ENCODE measurements at regions not wholly inside any gene's neighbourhood (a gene's known extent, or its start where the extent isn't known, plus 50 kb on each side); places are given as distances from the start of the nearest gene placed in this dataset.

DNA sequence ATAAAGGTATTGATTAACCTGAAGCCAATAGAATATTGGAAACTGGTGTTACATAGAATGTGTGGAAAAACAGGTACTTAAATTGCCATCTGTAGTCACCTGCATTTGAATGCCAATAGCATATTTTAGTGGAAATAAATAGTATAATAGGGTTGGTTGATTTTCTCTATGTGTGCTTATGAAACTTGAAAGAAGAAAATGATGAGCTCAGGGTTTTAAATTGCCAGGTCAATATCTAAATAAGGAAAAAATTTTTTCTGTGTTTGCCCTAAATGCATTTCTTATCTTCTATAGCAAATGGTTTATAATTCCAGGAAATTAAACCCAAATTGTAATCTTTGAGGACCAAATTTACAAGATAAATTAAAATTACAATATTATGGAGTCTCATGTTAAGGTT, 626.6 kb downstream of the CDH8 start:
- no peak for DNase-seq
- no peaks in the 10 kb centered on the region for H3K9me3 ChIP-seq
- H3K36me3 ChIP-seq: no peaks in the 10 kb centered on the region
- intact Hi-C loops (cut with DNase I): no loop called here
- TF ChIP-seq POLR2A (IDR thresholded peaks at IDR 0.05): no peak
- TF ChIP-seq CTCF (IDR thresholded peaks at IDR 0.05): no peak
- no peaks in the 10 kb centered on the region for H3K4me1 ChIP-seq
- no peaks in the 10 kb centered on the region for H3K27me3 ChIP-seq
- H3K27ac ChIP-seq: no peak overlapping the region
- H3K4me3 ChIP-seq (replicated peaks in 1 of 3): no peak overlapping the region

GRCh38 chr16:61403386-61403785, 632.9 kb downstream of the CDH8 start:
- intact Hi-C loops (cut with DNase I): no loop called here
- H3K9me3 ChIP-seq: no peaks in the 10 kb centered on the region
- TF ChIP-seq CTCF (IDR thresholded peaks at IDR 0.05) (no peak), POLR2A (IDR thresholded peaks at IDR 0.05) (no peak)
- no peaks in the 10 kb centered on the region for H3K36me3 ChIP-seq
- DNase-seq: no peak
- no peaks in the 10 kb centered on the region for H3K4me1 ChIP-seq
- WGBS, 2 donors: 84 to 87% methylated on average over 4 of the region's 4 CpGs
- H3K27ac ChIP-seq: no peak overlapping the region
- no peak overlapping the region for H3K4me3 ChIP-seq (replicated peaks in 1 of 3)
- H3K27me3 ChIP-seq: no peaks in the 10 kb centered on the region

DNA sequence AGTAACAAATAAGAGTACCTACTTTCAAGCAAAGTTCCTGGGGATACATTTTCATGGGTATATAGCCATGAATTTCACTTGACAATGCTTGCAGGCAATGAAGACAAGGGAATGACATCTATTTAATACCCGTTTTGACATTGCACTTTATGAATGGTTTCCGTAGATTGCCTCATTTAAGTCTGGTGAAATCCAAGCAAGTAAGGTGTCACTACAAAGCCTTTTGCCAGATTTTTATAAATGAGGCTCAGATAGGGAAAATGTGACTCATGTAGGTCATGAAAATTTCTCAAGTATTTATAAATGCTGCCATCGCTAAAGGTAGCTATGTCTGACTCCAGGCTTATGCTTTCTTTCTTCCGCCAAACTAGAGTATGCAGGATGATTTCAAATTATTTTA, 644.3 kb downstream of the CDH8 start:
- intact Hi-C loops (cut with DNase I): no loop called here
- TF ChIP-seq POLR2A (IDR thresholded peaks at IDR 0.05): no peak
- TF ChIP-seq CTCF (IDR thresholded peaks at IDR 0.05): no peak
- H3K4me3 ChIP-seq (replicated peaks in 1 of 3): no peak overlapping the region
- no peaks in the 10 kb centered on the region for H3K4me1 ChIP-seq
- no peak overlapping the region for H3K27ac ChIP-seq
- no peaks in the 10 kb centered on the region for H3K9me3 ChIP-seq
- no peaks in the 10 kb centered on the region for H3K27me3 ChIP-seq
- DNase-seq: no peak
- H3K36me3 ChIP-seq: no peaks in the 10 kb centered on the region
- 86 to 89% methylated on average over 4 of the region's 4 CpGs for WGBS, 2 donors

DNA sequence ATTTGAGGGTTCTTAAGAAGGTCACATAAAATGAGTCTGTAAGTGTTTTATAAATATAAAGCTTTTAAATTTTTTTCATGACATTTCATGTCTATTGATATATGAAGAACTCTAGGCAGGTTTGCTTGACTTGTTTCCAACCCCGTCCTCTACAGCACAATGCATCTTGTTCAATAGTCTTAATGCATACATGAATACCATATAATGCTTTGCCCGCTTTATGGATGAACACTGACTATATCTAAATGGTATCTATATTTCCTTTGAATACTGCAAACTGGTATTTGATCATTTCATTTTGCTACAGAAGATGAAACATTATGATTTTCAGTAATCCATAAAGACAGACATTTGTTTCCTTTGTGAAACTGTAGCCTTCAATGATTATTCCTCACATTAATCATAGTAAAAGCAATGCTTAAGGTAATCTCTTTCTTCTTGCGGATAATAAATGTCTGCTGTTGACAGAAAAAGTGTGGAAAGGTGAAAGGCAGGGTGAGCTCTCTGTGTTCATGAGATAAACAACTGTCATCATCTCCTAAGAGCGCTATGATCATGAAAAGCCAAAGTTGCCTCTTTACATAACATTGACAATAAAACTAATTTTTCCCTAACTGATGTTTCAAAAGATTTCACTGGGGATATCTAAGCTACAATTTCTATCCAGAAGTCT, 645.1 kb downstream of the CDH8 start:
- Histone ChIP-seq H3K27ac (no peak overlapping the region), H3K4me1 (no peaks in the 10 kb centered on the region), H3K4me3 (replicated peaks in 1 of 3) (no peak overlapping the region), H3K27me3 (no peaks in the 10 kb centered on the region), H3K36me3 (no peaks in the 10 kb centered on the region), H3K9me3 (no peaks in the 10 kb centered on the region)
- 91 to 93% methylated on average over 4 of the region's 4 CpGs for WGBS, 2 donors
- DNase-seq: no peak
- TF ChIP-seq POLR2A (IDR thresholded peaks at IDR 0.05): no peak
- TF ChIP-seq CTCF (IDR thresholded peaks at IDR 0.05): no peak
- intact Hi-C loops (cut with DNase I): no loop called here

DNA sequence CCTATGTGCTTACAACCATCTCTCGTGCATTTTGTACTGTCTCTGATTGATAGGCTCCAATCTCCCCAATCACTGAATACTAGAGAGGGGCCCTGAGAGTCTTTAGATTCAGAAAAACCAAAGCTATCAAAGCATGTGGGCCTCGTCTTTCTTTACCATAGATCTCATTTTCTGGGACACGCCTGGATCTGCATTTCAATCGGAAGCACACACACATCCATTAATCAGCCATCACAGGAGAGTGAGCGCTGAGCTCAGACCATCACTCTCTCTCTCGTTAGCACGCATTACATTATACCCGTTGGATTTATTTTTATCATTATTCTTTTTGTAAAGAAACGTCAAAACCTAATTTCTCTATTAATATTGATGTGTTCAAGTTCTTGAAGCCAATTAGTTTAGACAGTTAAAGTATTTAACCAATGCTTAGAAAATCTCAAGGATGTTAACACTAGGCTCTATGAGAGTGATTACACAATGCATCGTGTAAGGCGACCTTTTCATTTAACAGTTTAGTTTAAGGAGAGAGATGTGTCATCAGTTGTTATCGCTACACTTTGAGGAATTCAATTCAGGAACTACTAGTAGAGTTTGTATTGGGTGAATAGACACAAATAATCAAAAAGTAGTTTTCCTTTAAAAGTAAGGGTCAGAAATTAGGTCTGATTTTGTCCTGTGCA, 650.7 kb downstream of the CDH8 start:
- WGBS, 2 donors: 88 to 91% methylated on average over 12 of the region's 12 CpGs
- intact Hi-C loops (cut with DNase I): no loop called here
- Histone ChIP-seq H3K9me3 (no peaks in the 10 kb centered on the region), H3K4me3 (replicated peaks in 1 of 3) (no peak overlapping the region), H3K27ac (no peak overlapping the region), H3K27me3 (no peaks in the 10 kb centered on the region), H3K36me3 (no peaks in the 10 kb centered on the region), H3K4me1 (no peaks in the 10 kb centered on the region)
- TF ChIP-seq CTCF (IDR thresholded peaks at IDR 0.05) (no peak), POLR2A (IDR thresholded peaks at IDR 0.05) (no peak)
- no peak for DNase-seq
